ENCODE measurements at regions not wholly inside any gene's neighbourhood (a gene's known extent, or its start where the extent isn't known, plus 50 kb on each side); places are given as distances from the start of the nearest gene placed in this dataset.
"Not testable (repeated sequence)": the region's sequence is repeated elsewhere in the genome, so short reads cannot be mapped to it uniquely, and the experiment has no call there.

- DNase-seq (ENCODE audit: low read depth), result no peak
Observed at GRCh38 chr3:38966811-38967692, 84.7 kb downstream of the SCN11A start.

- no peak for DNase-seq (ENCODE audit: low read depth)
Observed at GRCh38 chr3:38964646-38965045, 87.1 kb downstream of the SCN11A start.

GRCh38 chr3:38964204-38964603 lies 87.5 kb downstream of the SCN11A start:
- DNase-seq (ENCODE audit: low read depth), result no peak

- DNase-seq (ENCODE audit: low read depth), result no peak
Observed at GRCh38 chr3:38960953-38961622, 90.7 kb downstream of the SCN11A start.

GRCh38 chr3:38960042-38960622 lies 91.6 kb downstream of the SCN11A start:
- no peak for DNase-seq (ENCODE audit: low read depth)

- DNase-seq (ENCODE audit: low read depth), result no peak
Observed at GRCh38 chr3:38958026-38958720, 93.6 kb downstream of the SCN11A start.

- DNase-seq (ENCODE audit: low read depth), result no peak
Observed at GRCh38 chr3:38957296-38957695, 94.4 kb downstream of the SCN11A start.

- DNase-seq (ENCODE audit: low read depth), result no peak
Observed at GRCh38 chr3:38952721-38953120, 99.0 kb downstream of the SCN11A start.

- not testable (repeated sequence) for DNase-seq (ENCODE audit: low read depth)
Observed at GRCh38 chr3:38951167-38951566, 100.6 kb downstream of the SCN11A start.

GRCh38 chr3:38950581-38950980 lies 101.2 kb downstream of the SCN11A start:
- DNase-seq (ENCODE audit: low read depth), result no peak

GRCh38 chr3:38949994-38950393 lies 101.8 kb downstream of the SCN11A start:
- no peak for DNase-seq (ENCODE audit: low read depth)

GRCh38 chr3:38940394-38940793 lies 111.3 kb downstream of the SCN11A start:
- DNase-seq (ENCODE audit: low read depth), result no peak

- no peak for DNase-seq (ENCODE audit: low read depth)
Observed at GRCh38 chr3:38925351-38925750, 109.3 kb upstream of the SCN10A start.

GRCh38 chr3:38916706-38917105 lies 100.7 kb upstream of the SCN10A start:
- no peak for DNase-seq (ENCODE audit: low read depth)

GRCh38 chr3:38907426-38907825 lies 91.4 kb upstream of the SCN10A start:
- no peak for DNase-seq (ENCODE audit: low read depth)

- no peak for DNase-seq (ENCODE audit: low read depth)
Observed at GRCh38 chr3:38890426-38890825, 74.4 kb upstream of the SCN10A start.

GRCh38 chr3:38878646-38879045 lies 62.6 kb upstream of the SCN10A start:
- no peak for DNase-seq (ENCODE audit: low read depth)

All from HS-27A (cell line).